Naive thymus-derived CD4-positive, alpha-beta T cell (primary cell): ENCODE measurements at regions not wholly inside any gene's neighbourhood (a gene's known extent, or its start where the extent isn't known, plus 50 kb on each side); places are given as distances from the start of the nearest gene placed in this dataset.

ENCODE experiments used
- ATAC-seq: fragments of 150-1000 bp; cut with Tn5 transposase; 2 replicates; pipeline ENCODE4 v1.10.0; 2021; ENCODE audit warnings: mild to moderate bottlenecking, moderate library complexity
- CTCF ChIA-PET: fragments of 350-600 bp; sonication (Branson Sonifier 250); formaldehyde crosslinking; loops from one replicate; lab custom pipeline; 2021; ENCODE audit warnings: antibody characterized with exemption; lab: Charles Lee
- POLR2A ChIA-PET: fragments of 350-600 bp; sonication (Branson Sonifier 250); formaldehyde crosslinking; loops from one replicate; lab custom pipeline; 2021; ENCODE audit warnings: antibody characterized with exemption, inconsistent platforms; lab: Charles Lee
- DNase-seq, 9 donors: peaks; one replicate each; pipeline versions ENCODE4 v3.0.0 to v3.0.0-alpha.2; 2020 to 2022; ENCODE audit warnings: mixed read lengths in 1 of 9
- H3K27ac ChIP-seq: one replicate; pipeline ENCODE4 v1.7.0; 2013; ENCODE audit warnings: mild to moderate bottlenecking, low read depth, low read length, moderate library complexity
- H3K27me3 ChIP-seq, 2 donors: one replicate each; pipeline ENCODE4 v1.7.0; 2013; ENCODE audit warnings: low read length in 2 of 2, mild to moderate bottlenecking in 2 of 2, moderate library complexity in 2 of 2; ENCODE audit not compliant: control insufficient read depth in 2 of 2, insufficient read depth in 2 of 2
- H3K36me3 ChIP-seq, 3 experiments: 1 replicate in 2 of 3; 2 replicates in 1 of 3; pipeline ENCODE4 v1.7.0; 2013; ENCODE audit warnings: low read length in 3 of 3, mild to moderate bottlenecking in 3 of 3, moderate library complexity in 1 of 3; ENCODE audit not compliant: insufficient read depth in 3 of 3, control insufficient read depth in 2 of 3
- H3K4me1 ChIP-seq, 2 donors: one replicate each; pipeline ENCODE4 v1.7.0; 2013; ENCODE audit warnings: low read length in 2 of 2, mild to moderate bottlenecking in 2 of 2, moderate library complexity in 1 of 2; ENCODE audit not compliant: control insufficient read depth in 2 of 2, insufficient read depth in 2 of 2
- H3K4me3 ChIP-seq: 2 replicates; pipeline ENCODE4 v1.7.0; 2013; ENCODE audit warnings: mild to moderate bottlenecking, low read length
- H3K9me3 ChIP-seq, 3 experiments: 1 replicate in 2 of 3; 2 replicates in 1 of 3; pipeline ENCODE4 v1.7.0; 2013; ENCODE audit warnings: low read length in 3 of 3; ENCODE audit not compliant: control insufficient read depth in 2 of 3
- H3K27ac Mint-ChIP-seq, 9 donors: one replicate each; pipeline ENCODE4 v1.8.0; 2020 to 2022; ENCODE audit warnings: mixed read lengths in 9 of 9, mild to moderate bottlenecking in 8 of 9, moderate library complexity in 5 of 9, inconsistent platforms in 2 of 9
- H3K27me3 Mint-ChIP-seq, 5 donors: one replicate each; pipeline ENCODE4 v1.8.0; 2021 to 2022; ENCODE audit warnings: mixed read lengths in 5 of 5, mild to moderate bottlenecking in 1 of 5
- H3K36me3 Mint-ChIP-seq, 5 donors: one replicate each; pipeline ENCODE4 v1.8.0; 2020 to 2022; ENCODE audit warnings: mixed read lengths in 5 of 5, mild to moderate bottlenecking in 3 of 5, inconsistent platforms in 1 of 5
- H3K4me1 Mint-ChIP-seq, 7 donors: one replicate each; pipeline ENCODE4 v1.8.0; 2020 to 2022; ENCODE audit warnings: mixed read lengths in 7 of 7, mild to moderate bottlenecking in 3 of 7, inconsistent platforms in 1 of 7
- H3K4me3 Mint-ChIP-seq, 10 donors: one replicate each; pipeline ENCODE4 v1.8.0; 2020 to 2022; ENCODE audit warnings: mild to moderate bottlenecking in 10 of 10, mixed read lengths in 10 of 10, moderate library complexity in 6 of 10, inconsistent platforms in 2 of 10
- H3K9me3 Mint-ChIP-seq, 11 donors: one replicate each; pipeline ENCODE4 v1.8.0; 2020 to 2022; ENCODE audit warnings: mixed read lengths in 11 of 11, mild to moderate bottlenecking in 4 of 11, inconsistent platforms in 1 of 11, moderate library complexity in 1 of 11
- intact Hi-C, 2 donors: fragments of 100-400 bp; cut with micrococcal nuclease; formaldehyde crosslinking; loops; one replicate each; pipeline ENCODE4 v1.15.1; 2023

DNA sequence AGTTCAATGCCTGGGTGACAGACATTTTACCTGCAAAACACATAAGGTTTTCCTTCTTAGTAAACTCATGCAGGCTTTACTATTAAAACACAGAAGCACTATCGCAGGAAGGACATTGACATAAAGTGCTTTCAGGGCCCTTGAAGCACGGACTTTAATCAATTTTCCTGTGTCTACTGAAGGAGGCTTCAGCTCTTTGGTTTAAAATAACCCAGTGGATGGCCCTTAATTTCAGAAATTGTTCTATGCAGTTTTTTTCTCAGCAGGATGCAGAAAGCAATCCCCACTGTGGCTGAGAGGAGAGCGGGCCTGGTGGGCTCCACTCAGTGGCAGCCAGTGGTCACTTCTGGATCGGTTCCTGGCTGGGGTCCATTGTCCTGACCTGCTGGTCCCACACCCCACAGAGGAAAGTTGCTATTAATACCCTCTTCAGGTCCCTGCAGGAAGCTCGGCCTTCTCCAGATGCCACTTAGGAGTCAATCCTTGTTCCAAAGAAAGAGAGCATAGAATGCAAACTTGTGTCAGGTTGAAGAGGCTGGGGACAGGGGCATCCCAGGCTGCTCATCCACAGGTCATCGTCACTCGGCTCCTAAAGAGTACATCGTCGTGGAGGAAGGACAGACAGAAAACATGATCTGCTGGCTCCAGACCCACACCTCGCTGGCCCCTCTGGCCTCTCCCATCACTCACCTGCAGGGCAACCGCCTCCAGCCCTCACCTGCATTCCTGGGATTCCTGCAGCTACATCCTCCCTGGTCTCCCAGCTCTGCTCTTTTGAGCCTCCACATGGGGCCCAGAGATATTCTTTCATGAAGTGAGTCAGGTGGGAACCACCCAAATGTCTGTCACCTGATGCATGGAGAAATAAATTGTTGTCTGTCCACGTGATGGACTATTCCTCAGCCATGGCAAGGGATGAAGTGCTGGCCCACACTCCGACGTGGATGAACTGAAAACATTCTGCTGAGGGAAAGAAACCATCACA, 153.1 kb downstream of the PSMG1 start:
- Mint-ChIP-seq H3K9me3 (peaks cover 6 to 29% (median 9%) of the 10 kb centered on the region in 11 donors), H3K4me1 (peaks cover 0 to 7% (median 0%) of the 10 kb centered on the region in 7 donors), H3K4me3 (no peak overlapping the region), H3K27ac (no peak overlapping the region), H3K36me3 (peaks cover 0 to 7% (median 0%) of the 10 kb centered on the region in 5 donors), H3K27me3 (peaks cover 7 to 22% (median 14%) of the 10 kb centered on the region in 5 donors)
- H3K4me3 ChIP-seq: no peak overlapping the region
- intact Hi-C loops: no loop called here
- no peaks in the 10 kb centered on the region for H3K4me1 ChIP-seq
- ChIA-PET POLR2A (no interaction called here), CTCF (no interaction called here)
- no peaks in the 10 kb centered on the region for H3K27me3 ChIP-seq
- peaks cover 0 to 5% (median 0%) of the 10 kb centered on the region in 3 experiments for H3K9me3 ChIP-seq
- DNase-seq (no peak), ATAC-seq (no peak)
- H3K27ac ChIP-seq: no peak overlapping the region
- no peaks in the 10 kb centered on the region for H3K36me3 ChIP-seq

DNA sequence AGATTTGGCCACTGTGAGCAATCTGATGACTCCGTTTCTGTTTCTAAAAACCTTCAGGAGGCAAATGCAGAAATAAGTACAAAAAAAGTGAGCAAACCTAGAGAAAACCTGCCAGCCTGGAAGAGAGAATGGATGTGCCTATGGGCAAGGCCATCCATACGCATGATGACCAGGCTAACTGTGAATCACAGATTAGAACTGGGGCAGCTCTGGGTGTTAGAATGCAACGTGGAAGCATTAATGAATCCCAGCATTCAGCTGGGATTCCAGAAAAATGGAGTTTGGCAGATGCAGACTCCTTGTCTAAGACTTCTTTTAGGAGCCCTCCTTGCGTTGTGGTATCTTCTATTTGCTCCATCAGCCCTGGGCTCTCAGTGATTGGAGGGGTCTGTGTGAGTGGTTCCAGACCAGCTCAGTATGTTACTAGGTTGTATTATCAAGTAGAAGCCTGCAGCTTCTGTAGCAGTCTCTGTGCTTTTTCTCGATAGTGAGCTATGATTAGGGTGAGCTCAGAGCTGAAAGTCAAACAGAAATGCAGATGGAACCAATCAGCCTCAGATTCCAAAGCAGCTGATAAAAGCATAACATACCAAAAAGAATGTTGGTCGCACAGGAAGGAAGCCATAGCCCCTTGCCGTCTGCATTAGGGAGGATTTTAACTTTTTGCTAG, 154.0 kb downstream of the PSMG1 start:
- no peak overlapping the region for H3K27ac Mint-ChIP-seq
- CTCF ChIA-PET: no interaction called here
- intact Hi-C loops: no loop called here

DNA sequence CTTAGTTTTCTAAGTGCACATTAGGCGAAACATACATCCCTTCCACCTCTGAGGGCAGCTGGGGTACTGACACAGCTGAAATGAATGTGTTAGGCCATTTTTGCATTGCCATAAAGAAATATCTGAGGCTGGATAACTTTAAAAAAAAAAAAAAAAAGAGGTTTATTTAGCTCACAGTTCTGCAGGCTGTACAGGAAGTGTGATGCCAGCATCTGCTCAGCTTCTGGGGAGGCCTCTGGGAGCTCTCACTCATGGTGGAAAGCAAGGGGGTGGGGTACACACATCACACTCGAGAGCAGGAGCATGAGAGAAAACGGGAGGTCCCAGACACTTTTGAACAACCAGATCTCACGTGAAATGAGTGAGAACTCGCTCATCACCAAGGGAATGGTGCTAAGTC, 158.1 kb downstream of the PSMG1 start:
- CTCF ChIA-PET: no interaction called here
- Histone ChIP-seq H3K36me3 (no peaks in the 10 kb centered on the region), H3K27ac (no peak overlapping the region), H3K4me1 (no peaks in the 10 kb centered on the region), H3K9me3 (peaks cover 0 to 6% (median 0%) of the 10 kb centered on the region in 3 experiments), H3K27me3 (no peaks in the 10 kb centered on the region), H3K4me3 (no peak overlapping the region)
- Mint-ChIP-seq H3K4me1 (peaks cover 0 to 4% (median 0%) of the 10 kb centered on the region in 7 donors), H3K27me3 (peaks cover 0 to 10% (median 6%) of the 10 kb centered on the region in 5 donors), H3K4me3 (no peak overlapping the region), H3K36me3 (peaks cover 0 to 7% (median 5%) of the 10 kb centered on the region in 5 donors), H3K9me3 (peaks cover 6 to 39% (median 12%) of the 10 kb centered on the region in 11 donors), H3K27ac (no peak overlapping the region)
- ATAC-seq: no peak
- no peak for DNase-seq
- intact Hi-C loops: no loop called here
- POLR2A ChIA-PET: no interaction called here

More for the DNA sequence above, 154.0 kb downstream of the PSMG1 start:
- Histone ChIP-seq H3K27me3 (no peaks in the 10 kb centered on the region), H3K36me3 (no peaks in the 10 kb centered on the region), H3K27ac (no peak overlapping the region), H3K9me3 (peaks cover 0 to 6% (median 0%) of the 10 kb centered on the region in 3 experiments), H3K4me3 (no peak overlapping the region), H3K4me1 (no peaks in the 10 kb centered on the region)
- DNase-seq (no peak), ATAC-seq (no peak)
- Mint-ChIP-seq H3K4me1 (peaks cover 0 to 7% (median 0%) of the 10 kb centered on the region in 7 donors), H3K4me3 (no peak overlapping the region), H3K9me3 (peaks cover 6 to 35% (median 10%) of the 10 kb centered on the region in 11 donors), H3K36me3 (peaks cover 0 to 7% (median 0%) of the 10 kb centered on the region in 5 donors), H3K27me3 (peaks cover 6 to 19% (median 14%) of the 10 kb centered on the region in 5 donors)
- POLR2A ChIA-PET: no interaction called here

DNA sequence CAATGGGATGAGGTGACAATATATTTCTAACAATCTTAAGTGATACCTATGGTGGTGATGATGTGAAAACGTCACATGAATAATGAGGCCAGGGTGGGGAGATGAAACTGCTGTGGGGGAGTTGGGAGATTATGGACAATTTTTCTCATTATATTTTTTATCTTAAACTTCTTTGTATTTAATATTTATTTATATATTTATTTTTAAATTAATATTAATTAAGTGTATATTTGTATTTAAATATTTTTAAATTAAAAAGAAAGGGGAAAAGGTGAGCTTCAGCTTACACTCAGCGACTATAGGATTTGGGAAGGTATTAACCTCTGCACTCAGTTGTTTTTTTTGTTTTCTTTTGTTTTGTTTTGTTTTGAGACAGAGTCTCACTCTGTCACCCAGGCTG, 158.7 kb downstream of the PSMG1 start:
- Histone ChIP-seq H3K27me3 (no peaks in the 10 kb centered on the region), H3K4me3 (no peak overlapping the region), H3K36me3 (no peaks in the 10 kb centered on the region), H3K27ac (no peak overlapping the region), H3K4me1 (no peaks in the 10 kb centered on the region), H3K9me3 (peaks cover 0 to 6% (median 0%) of the 10 kb centered on the region in 3 experiments)
- no peak for DNase-seq
- Mint-ChIP-seq H3K27me3 (peaks cover 0 to 13% (median 6%) of the 10 kb centered on the region in 5 donors), H3K4me1 (peaks cover 0 to 4% (median 0%) of the 10 kb centered on the region in 7 donors), H3K4me3 (no peak overlapping the region), H3K36me3 (peaks cover 0 to 7% (median 5%) of the 10 kb centered on the region in 5 donors), H3K9me3 (peaks cover 6 to 39% (median 12%) of the 10 kb centered on the region in 11 donors), H3K27ac (no peak overlapping the region)
- CTCF ChIA-PET: interaction anchor here (0.6 kb wide), 1 partner anchor 68 kb away, joined by 3 read pairs; no protein-coding TSS in a partner anchor
- intact Hi-C loops: no loop called here
- POLR2A ChIA-PET: no interaction called here
- no peak for ATAC-seq

DNA sequence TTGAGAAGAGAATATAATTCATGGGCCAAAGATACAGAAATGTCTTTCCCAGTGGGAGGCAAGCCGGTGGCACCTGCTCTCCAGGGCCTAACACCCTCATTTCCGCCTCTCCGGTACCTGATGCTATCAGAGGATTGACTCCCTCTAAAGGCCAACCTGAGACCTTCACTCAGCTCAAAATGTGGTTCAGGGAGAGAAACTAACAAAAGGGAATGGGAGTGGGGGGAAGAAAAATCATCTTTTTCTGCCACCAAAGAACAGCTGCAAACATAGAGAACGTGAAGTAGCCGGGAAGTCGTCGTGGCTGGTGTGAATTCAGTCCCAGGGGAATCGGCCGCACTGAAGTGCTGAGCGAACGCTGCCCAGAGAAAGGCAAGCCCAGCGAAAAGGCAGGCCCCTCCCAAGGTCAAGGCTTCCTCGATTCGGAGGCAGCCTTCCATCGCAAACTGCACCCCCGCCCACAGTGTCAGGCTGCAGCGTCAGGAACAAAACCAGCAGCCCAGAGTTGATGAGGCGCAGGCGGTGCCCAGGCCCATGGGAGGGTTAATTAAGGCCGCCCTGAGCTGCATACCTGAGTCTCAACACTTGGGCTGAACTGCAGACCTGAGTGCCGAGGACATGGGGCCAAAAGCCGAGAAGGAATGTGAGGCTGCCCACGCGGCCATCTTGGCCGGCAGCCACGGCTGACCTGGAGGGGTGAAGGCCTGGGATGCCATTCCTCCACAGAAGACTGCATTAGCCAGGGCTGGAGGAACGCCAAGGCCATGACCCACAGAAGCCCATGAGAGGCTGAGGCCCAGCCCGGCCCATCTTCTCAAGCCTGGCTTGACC, 160.2 kb downstream of the PSMG1 start:
- intact Hi-C loops: no loop called here
- DNase-seq (no peak), ATAC-seq (no peak)
- CTCF ChIA-PET: no interaction called here
- Mint-ChIP-seq H3K4me1 (peaks cover 0 to 4% (median 0%) of the 10 kb centered on the region in 7 donors), H3K27ac (no peak overlapping the region), H3K36me3 (peaks cover 0 to 7% (median 5%) of the 10 kb centered on the region in 5 donors), H3K9me3 (peaks cover 6 to 35% (median 12%) of the 10 kb centered on the region in 11 donors), H3K4me3 (no peak overlapping the region), H3K27me3 (peaks cover 0 to 19% (median 6%) of the 10 kb centered on the region in 5 donors)
- no peaks in the 10 kb centered on the region for H3K36me3 ChIP-seq
- no peak overlapping the region for H3K27ac ChIP-seq
- POLR2A ChIA-PET: no interaction called here
- H3K27me3 ChIP-seq: no peaks in the 10 kb centered on the region
- no peak overlapping the region for H3K4me3 ChIP-seq
- no peaks in the 10 kb centered on the region for H3K4me1 ChIP-seq
- peaks cover 0 to 6% (median 0%) of the 10 kb centered on the region in 3 experiments for H3K9me3 ChIP-seq

DNA sequence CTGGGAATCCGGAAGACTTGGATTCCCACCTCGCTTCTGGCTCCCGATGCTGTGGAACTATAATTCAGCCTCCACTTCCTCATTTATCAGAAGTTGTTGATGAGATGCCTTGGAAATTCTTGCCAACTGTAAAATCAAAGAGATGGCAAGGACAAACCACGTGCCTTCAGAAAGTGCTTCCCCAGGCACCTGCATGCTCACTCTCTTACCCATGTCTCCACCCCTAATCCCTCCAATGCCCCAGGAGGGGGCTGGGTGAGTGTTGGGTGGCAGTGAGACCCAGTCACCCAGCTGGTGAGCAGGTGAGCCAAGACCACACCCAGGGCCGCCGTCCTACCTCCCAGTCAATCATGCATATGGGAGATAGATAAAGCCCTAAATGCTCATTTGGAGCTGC, 160.8 kb downstream of the PSMG1 start:
- ATAC-seq: no peak
- POLR2A ChIA-PET: no interaction called here
- no peak overlapping the region for H3K27ac Mint-ChIP-seq
- H3K4me3 Mint-ChIP-seq: no peak overlapping the region
- H3K27ac ChIP-seq: no peak overlapping the region
- no peaks in the 10 kb centered on the region for H3K27me3 ChIP-seq
- H3K9me3 Mint-ChIP-seq: peaks cover 4 to 29% (median 11%) of the 10 kb centered on the region in 11 donors
- no peaks in the 10 kb centered on the region for H3K4me1 ChIP-seq
- H3K9me3 ChIP-seq: peaks cover 0 to 6% (median 0%) of the 10 kb centered on the region in 3 experiments
- H3K4me1 Mint-ChIP-seq: peaks cover 0 to 4% (median 0%) of the 10 kb centered on the region in 7 donors
- H3K36me3 ChIP-seq: no peaks in the 10 kb centered on the region
- peaks cover 0 to 7% (median 5%) of the 10 kb centered on the region in 5 donors for H3K36me3 Mint-ChIP-seq
- CTCF ChIA-PET: no interaction called here
- DNase-seq: no peak
- intact Hi-C loops: no loop called here
- no peak overlapping the region for H3K4me3 ChIP-seq
- peaks cover 0 to 19% (median 5%) of the 10 kb centered on the region in 5 donors for H3K27me3 Mint-ChIP-seq
